ENCODE measurements at regions not wholly inside any gene's neighbourhood (a gene's known extent, or its start where the extent isn't known, plus 50 kb on each side); places are given as distances from the start of the nearest gene placed in this dataset.

GRCh38 chr4:32032136-32032672 lies 1312.0 kb downstream of the PCDH7 start:
- Histone ChIP-seq H3K4me1 (ENCODE audit: insufficient read depth, low read length, poor library complexity, severe bottlenecking) (peaks cover 7% of the 10 kb centered on the region), H3K4me3 (ENCODE audit: low read depth, low read length, poor library complexity, severe bottlenecking) (no peak overlapping the region), H3K9me3 (ENCODE audit: low read depth, low read length, poor library complexity, severe bottlenecking) (no peaks in the 10 kb centered on the region), H3K27me3 (replicated peaks; ENCODE audit: insufficient read depth, low read depth, low read length, poor library complexity) (no peaks in the 10 kb centered on the region), H3K36me3 (ENCODE audit: insufficient read depth, low read length, poor library complexity, severe bottlenecking) (no peaks in the 10 kb centered on the region), H3K27ac (ENCODE audit: low read depth, low read length, poor library complexity, severe bottlenecking) (no peak overlapping the region)
- ChIA-PET POLR2A (ENCODE audit: low non-redundant PET) (no interaction called here), CTCF (no interaction called here)
- DNase-seq (ENCODE audit: low spot score) = no peak
- intact Hi-C loops (cut with micrococcal nuclease; ENCODE audit: unreplicated experiment) = no loop called here
- no TSS peak for BruUV-seq (replicated peaks)
- TF ChIP-seq CTCF (conservative IDR thresholded peaks at IDR 0.05; ENCODE audit: low read depth, low read length) (no peak), EZH2 (IDR thresholded peaks at IDR 0.05; ENCODE audit: borderline replicate concordance, low read depth, low read length, poor library complexity, severe bottlenecking) (no peak)

GRCh38 chr4:32037399-32037798 lies 1317.2 kb downstream of the PCDH7 start:
- Histone ChIP-seq H3K9me3 (ENCODE audit: low read depth, low read length, poor library complexity, severe bottlenecking) (no peaks in the 10 kb centered on the region), H3K36me3 (ENCODE audit: insufficient read depth, low read length, poor library complexity, severe bottlenecking) (no peaks in the 10 kb centered on the region), H3K4me3 (ENCODE audit: low read depth, low read length, poor library complexity, severe bottlenecking) (no peak overlapping the region), H3K27me3 (replicated peaks; ENCODE audit: insufficient read depth, low read depth, low read length, poor library complexity) (no peaks in the 10 kb centered on the region), H3K27ac (ENCODE audit: low read depth, low read length, poor library complexity, severe bottlenecking) (no peak overlapping the region), H3K4me1 (ENCODE audit: insufficient read depth, low read length, poor library complexity, severe bottlenecking) (no peaks in the 10 kb centered on the region)
- ChIA-PET CTCF (no interaction called here), POLR2A (ENCODE audit: low non-redundant PET) (no interaction called here)
- intact Hi-C loops (cut with micrococcal nuclease; ENCODE audit: unreplicated experiment) = no loop called here
- no peak for TF ChIP-seq CTCF (conservative IDR thresholded peaks at IDR 0.05; ENCODE audit: low read depth, low read length)
- TF ChIP-seq EZH2 (IDR thresholded peaks at IDR 0.05; ENCODE audit: borderline replicate concordance, low read depth, low read length, poor library complexity, severe bottlenecking) = no peak
- no peak for DNase-seq (ENCODE audit: low spot score)
- BruUV-seq (replicated peaks) = no TSS peak

- no peak overlapping the region for H3K27ac ChIP-seq (ENCODE audit: low read depth, low read length, poor library complexity, severe bottlenecking)
- CTCF ChIA-PET = no interaction called here
- no peak for DNase-seq (ENCODE audit: low spot score)
Observed at GRCh38 chr4:32042486-32043247, 1322.5 kb downstream of the PCDH7 start.

More at GRCh38 chr4:32042486-32043247, 1322.5 kb downstream of the PCDH7 start:
- BruUV-seq (replicated peaks) = no TSS peak
- POLR2A ChIA-PET (ENCODE audit: low non-redundant PET) = no interaction called here
- intact Hi-C loops (cut with micrococcal nuclease; ENCODE audit: unreplicated experiment) = no loop called here
- Histone ChIP-seq H3K4me1 (ENCODE audit: insufficient read depth, low read length, poor library complexity, severe bottlenecking) (no peaks in the 10 kb centered on the region), H3K36me3 (ENCODE audit: insufficient read depth, low read length, poor library complexity, severe bottlenecking) (no peaks in the 10 kb centered on the region), H3K4me3 (ENCODE audit: low read depth, low read length, poor library complexity, severe bottlenecking) (no peak overlapping the region), H3K9me3 (ENCODE audit: low read depth, low read length, poor library complexity, severe bottlenecking) (no peaks in the 10 kb centered on the region), H3K27me3 (replicated peaks; ENCODE audit: insufficient read depth, low read depth, low read length, poor library complexity) (no peaks in the 10 kb centered on the region)
- TF ChIP-seq EZH2 (IDR thresholded peaks at IDR 0.05; ENCODE audit: borderline replicate concordance, low read depth, low read length, poor library complexity, severe bottlenecking) = no peak
- peak; percentile 37; the same call in 1 of the 2 replicates for TF ChIP-seq CTCF (conservative IDR thresholded peaks at IDR 0.05; ENCODE audit: low read depth, low read length)
